ENCODE measurements at regions not wholly inside any gene's neighbourhood (a gene's known extent, or its start where the extent isn't known, plus 50 kb on each side); places are given as distances from the start of the nearest gene placed in this dataset.

DNA sequence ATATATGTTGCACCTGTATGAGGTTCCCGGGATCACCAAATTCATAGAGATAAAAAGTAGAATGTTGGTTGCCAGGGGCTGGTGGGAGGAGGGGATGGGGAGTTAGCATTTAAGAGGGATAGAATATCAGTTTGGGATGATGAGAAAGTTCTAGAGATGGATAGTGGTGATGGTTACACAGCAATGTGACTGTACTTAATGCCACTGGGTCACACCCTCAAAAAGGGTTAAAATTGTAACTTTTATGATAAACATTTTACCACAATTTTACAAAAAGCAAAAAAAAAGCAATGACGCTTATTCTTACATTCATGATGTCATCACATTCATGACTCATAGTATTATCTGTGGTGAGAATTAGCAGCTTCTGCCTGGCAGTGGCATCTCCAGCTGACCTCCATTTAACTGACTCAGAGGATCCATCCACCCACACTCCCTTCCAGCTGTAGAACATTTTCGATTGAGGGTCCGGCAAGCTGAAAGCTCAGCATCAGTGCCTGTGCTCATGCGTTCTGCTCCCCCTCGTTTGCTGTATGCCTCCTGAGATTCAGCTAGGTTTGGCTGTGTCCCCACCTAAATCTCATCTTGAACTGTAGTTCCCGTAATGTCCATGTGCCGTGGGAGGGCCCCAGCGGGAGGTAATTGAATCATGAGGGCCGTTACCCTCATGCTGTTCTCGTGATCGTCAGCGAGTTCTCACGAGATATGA, 64.8 kb upstream of the TMEM260 start:
- no peaks in the 10 kb centered on the region for H3K4me1 Mint-ChIP-seq
- Histone ChIP-seq H3K27me3 (ENCODE audit: control insufficient read depth in 2 of 2, insufficient read depth in 2 of 2, low read length in 2 of 2) (peaks cover 0 to 2% of the 10 kb centered on the region in 2 donors), H3K4me3 (replicated peaks in 1 of 3; ENCODE audit: low read depth in 2 of 3, low read length in 3 of 3) (no peak overlapping the region), H2AFZ (ENCODE audit: insufficient read depth, low read depth, low read length, poor library complexity, severe bottlenecking) (no peak overlapping the region), H3K9ac (ENCODE audit: insufficient read depth, low read length, poor library complexity, severe bottlenecking) (no peak overlapping the region), H3K9me3 (replicated peaks in 1 of 2; ENCODE audit: control insufficient read depth in 1 of 2, insufficient read depth in 1 of 2, low read length in 2 of 2) (no peaks in the 10 kb centered on the region), H3K36me3 (replicated peaks in 1 of 2; ENCODE audit: control insufficient read depth in 1 of 2, insufficient read depth in 2 of 2, low read length in 2 of 2) (no peaks in the 10 kb centered on the region), H3K79me2 (ENCODE audit: insufficient read depth, low read length) (no peaks in the 10 kb centered on the region), H3K27ac (ENCODE audit: low read depth in 1 of 2, low read length in 2 of 2) (no peak overlapping the region), H3K4me1 (ENCODE audit: control insufficient read depth in 1 of 2, insufficient read depth in 2 of 2, low read length in 2 of 2) (no peaks in the 10 kb centered on the region), H4K20me1 (ENCODE audit: insufficient read depth, low read length) (no peaks in the 10 kb centered on the region), H3K4me2 (replicated peaks; ENCODE audit: extremely low read depth, low read length, poor library complexity, severe bottlenecking) (no peak overlapping the region)
- DNase-seq = no peak
- H3K27me3 Mint-ChIP-seq (ENCODE audit: low read depth in 3 of 3) = peaks cover 5 to 7% (median 6%) of the 10 kb centered on the region in 3 donors
- no peak overlapping the region for H3K4me3 Mint-ChIP-seq
- TF ChIP-seq, protein P1, sequence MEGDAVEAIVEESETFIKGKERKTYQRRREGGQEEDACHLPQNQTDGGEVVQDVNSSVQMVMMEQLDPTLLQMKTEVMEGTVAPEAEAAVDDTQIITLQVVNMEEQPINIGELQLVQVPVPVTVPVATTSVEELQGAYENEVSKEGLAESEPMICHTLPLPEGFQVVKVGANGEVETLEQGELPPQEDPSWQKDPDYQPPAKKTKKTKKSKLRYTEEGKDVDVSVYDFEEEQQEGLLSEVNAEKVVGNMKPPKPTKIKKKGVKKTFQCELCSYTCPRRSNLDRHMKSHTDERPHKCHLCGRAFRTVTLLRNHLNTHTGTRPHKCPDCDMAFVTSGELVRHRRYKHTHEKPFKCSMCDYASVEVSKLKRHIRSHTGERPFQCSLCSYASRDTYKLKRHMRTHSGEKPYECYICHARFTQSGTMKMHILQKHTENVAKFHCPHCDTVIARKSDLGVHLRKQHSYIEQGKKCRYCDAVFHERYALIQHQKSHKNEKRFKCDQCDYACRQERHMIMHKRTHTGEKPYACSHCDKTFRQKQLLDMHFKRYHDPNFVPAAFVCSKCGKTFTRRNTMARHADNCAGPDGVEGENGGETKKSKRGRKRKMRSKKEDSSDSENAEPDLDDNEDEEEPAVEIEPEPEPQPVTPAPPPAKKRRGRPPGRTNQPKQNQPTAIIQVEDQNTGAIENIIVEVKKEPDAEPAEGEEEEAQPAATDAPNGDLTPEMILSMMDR (IDR thresholded peaks at IDR 0.05) = no peak
- H3K36me3 Mint-ChIP-seq = no peaks in the 10 kb centered on the region
- intact Hi-C loops (cut with micrococcal nuclease) = no loop called here
- H3K27ac Mint-ChIP-seq = no peak overlapping the region
- 95% methylated on average over 6 of the region's 14 CpGs for whole genome bisulfite sequencing (ENCODE audit: insufficient coverage)
- peaks cover 0 to 5% (median 0%) of the 10 kb centered on the region in 7 donors for H3K9me3 Mint-ChIP-seq

DNA sequence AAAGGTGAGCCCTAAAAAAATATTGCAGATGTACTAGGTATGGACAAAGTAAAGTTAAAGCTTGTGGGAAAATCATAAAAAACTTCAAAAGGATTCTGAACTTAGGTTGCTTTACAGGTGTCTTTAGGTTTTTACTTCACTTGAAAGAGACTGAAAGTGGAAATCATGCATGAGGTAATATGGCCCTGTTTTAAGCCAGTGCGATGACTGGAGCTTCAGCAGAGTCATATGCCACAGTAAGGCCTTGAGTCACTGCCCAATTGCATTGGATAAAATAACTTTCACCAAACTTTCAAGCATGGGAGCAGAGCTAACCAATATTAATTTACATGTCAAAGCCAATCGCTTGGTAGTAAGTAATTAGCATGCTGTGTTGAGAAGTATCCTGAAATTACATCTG, 63.9 kb upstream of the TMEM260 start:
- H3K79me2 ChIP-seq (ENCODE audit: insufficient read depth, low read length) = no peaks in the 10 kb centered on the region
- TF ChIP-seq, protein P1 (IDR thresholded peaks at IDR 0.05) = no peak
- peaks cover 0 to 2% of the 10 kb centered on the region in 2 donors for H3K27me3 ChIP-seq (ENCODE audit: control insufficient read depth in 2 of 2, insufficient read depth in 2 of 2, low read length in 2 of 2)
- intact Hi-C loops (cut with micrococcal nuclease) = no loop called here
- no peaks in the 10 kb centered on the region for H3K9me3 ChIP-seq (replicated peaks in 1 of 2; ENCODE audit: control insufficient read depth in 1 of 2, insufficient read depth in 1 of 2, low read length in 2 of 2)
- Mint-ChIP-seq H3K27me3 (ENCODE audit: low read depth in 3 of 3) (peaks cover 3 to 6% (median 5%) of the 10 kb centered on the region in 3 donors), H3K4me1 (no peaks in the 10 kb centered on the region), H3K36me3 (no peaks in the 10 kb centered on the region), H3K9me3 (peaks cover 0 to 5% (median 0%) of the 10 kb centered on the region in 7 donors), H3K4me3 (no peak overlapping the region), H3K27ac (no peak overlapping the region)
- no CpG with 5 or more reads among the region's 2 CpGs for WGBS (ENCODE audit: insufficient coverage)
- no peak overlapping the region for H2AFZ ChIP-seq (ENCODE audit: insufficient read depth, low read depth, low read length, poor library complexity, severe bottlenecking)
- no peaks in the 10 kb centered on the region for H3K4me1 ChIP-seq (ENCODE audit: control insufficient read depth in 1 of 2, insufficient read depth in 2 of 2, low read length in 2 of 2)
- H3K9ac ChIP-seq (ENCODE audit: insufficient read depth, low read length, poor library complexity, severe bottlenecking) = no peak overlapping the region
- no peaks in the 10 kb centered on the region for H4K20me1 ChIP-seq (ENCODE audit: insufficient read depth, low read length)
- DNase-seq = no peak
- no peak overlapping the region for H3K4me3 ChIP-seq (replicated peaks in 1 of 3; ENCODE audit: low read depth in 2 of 3, low read length in 3 of 3)
- no peak overlapping the region for H3K27ac ChIP-seq (ENCODE audit: low read depth in 1 of 2, low read length in 2 of 2)
- no peaks in the 10 kb centered on the region for H3K36me3 ChIP-seq (replicated peaks in 1 of 2; ENCODE audit: control insufficient read depth in 1 of 2, insufficient read depth in 2 of 2, low read length in 2 of 2)
- H3K4me2 ChIP-seq (replicated peaks; ENCODE audit: extremely low read depth, low read length, poor library complexity, severe bottlenecking) = no peak overlapping the region

Data from CD14-positive monocyte (primary cell).